ENCODE measurements at regions not wholly inside any gene's neighbourhood (a gene's known extent, or its start where the extent isn't known, plus 50 kb on each side); places are given as distances from the start of the nearest gene placed in this dataset.

DNA sequence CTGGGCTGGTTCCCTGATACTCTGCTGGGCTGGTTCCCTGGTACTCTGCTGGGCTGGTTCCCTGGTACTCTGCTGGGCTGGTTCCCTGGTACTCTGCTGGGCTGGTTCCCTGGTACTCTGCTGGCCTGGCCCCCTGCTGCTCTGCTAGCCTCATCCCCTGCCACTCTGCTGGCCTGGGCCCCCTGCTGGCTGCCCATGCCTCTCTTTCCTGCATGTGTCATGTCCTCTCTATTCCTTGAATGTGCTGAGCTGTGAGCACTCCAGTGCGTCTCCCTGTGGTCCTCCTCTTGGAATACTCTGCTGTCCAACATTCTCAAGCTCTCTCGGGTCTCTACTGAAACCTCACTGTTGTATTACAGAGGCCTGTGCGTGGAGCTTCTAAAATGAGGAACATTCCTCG, 216.3 kb downstream of the RNF144A start:
- H3K27ac Mint-ChIP-seq (ENCODE audit: unreplicated experiment) = no peak overlapping the region
- peaks cover 4% of the 10 kb centered on the region for H3K4me1 Mint-ChIP-seq (ENCODE audit: unreplicated experiment)
- no peaks in the 10 kb centered on the region for H3K27me3 Mint-ChIP-seq (ENCODE audit: unreplicated experiment)
- TF ChIP-seq, protein P1, sequence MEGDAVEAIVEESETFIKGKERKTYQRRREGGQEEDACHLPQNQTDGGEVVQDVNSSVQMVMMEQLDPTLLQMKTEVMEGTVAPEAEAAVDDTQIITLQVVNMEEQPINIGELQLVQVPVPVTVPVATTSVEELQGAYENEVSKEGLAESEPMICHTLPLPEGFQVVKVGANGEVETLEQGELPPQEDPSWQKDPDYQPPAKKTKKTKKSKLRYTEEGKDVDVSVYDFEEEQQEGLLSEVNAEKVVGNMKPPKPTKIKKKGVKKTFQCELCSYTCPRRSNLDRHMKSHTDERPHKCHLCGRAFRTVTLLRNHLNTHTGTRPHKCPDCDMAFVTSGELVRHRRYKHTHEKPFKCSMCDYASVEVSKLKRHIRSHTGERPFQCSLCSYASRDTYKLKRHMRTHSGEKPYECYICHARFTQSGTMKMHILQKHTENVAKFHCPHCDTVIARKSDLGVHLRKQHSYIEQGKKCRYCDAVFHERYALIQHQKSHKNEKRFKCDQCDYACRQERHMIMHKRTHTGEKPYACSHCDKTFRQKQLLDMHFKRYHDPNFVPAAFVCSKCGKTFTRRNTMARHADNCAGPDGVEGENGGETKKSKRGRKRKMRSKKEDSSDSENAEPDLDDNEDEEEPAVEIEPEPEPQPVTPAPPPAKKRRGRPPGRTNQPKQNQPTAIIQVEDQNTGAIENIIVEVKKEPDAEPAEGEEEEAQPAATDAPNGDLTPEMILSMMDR (IDR thresholded peaks at IDR 0.05) = no peak
- no peak for DNase-seq (ENCODE audit: extremely low spot score, unreplicated experiment)
- no peaks in the 10 kb centered on the region for H3K9me3 Mint-ChIP-seq (ENCODE audit: unreplicated experiment)
- no peak overlapping the region for H3K4me3 Mint-ChIP-seq (ENCODE audit: unreplicated experiment)
- no peaks in the 10 kb centered on the region for H3K36me3 Mint-ChIP-seq (ENCODE audit: unreplicated experiment)

- no peaks in the 10 kb centered on the region for H3K36me3 Mint-ChIP-seq (ENCODE audit: unreplicated experiment)
- no peaks in the 10 kb centered on the region for H3K4me1 Mint-ChIP-seq (ENCODE audit: unreplicated experiment)
- no peak for DNase-seq (ENCODE audit: extremely low spot score, unreplicated experiment)
- H3K27ac Mint-ChIP-seq (ENCODE audit: unreplicated experiment) = no peak overlapping the region
- no peaks in the 10 kb centered on the region for H3K9me3 Mint-ChIP-seq (ENCODE audit: unreplicated experiment)
- no peaks in the 10 kb centered on the region for H3K27me3 Mint-ChIP-seq (ENCODE audit: unreplicated experiment)
- H3K4me3 Mint-ChIP-seq (ENCODE audit: unreplicated experiment) = no peak overlapping the region
- TF ChIP-seq, protein P1 (IDR thresholded peaks at IDR 0.05) = no peak
Measured at GRCh38 chr2:7140306-7140705, 223.1 kb downstream of the RNF144A start.

DNA sequence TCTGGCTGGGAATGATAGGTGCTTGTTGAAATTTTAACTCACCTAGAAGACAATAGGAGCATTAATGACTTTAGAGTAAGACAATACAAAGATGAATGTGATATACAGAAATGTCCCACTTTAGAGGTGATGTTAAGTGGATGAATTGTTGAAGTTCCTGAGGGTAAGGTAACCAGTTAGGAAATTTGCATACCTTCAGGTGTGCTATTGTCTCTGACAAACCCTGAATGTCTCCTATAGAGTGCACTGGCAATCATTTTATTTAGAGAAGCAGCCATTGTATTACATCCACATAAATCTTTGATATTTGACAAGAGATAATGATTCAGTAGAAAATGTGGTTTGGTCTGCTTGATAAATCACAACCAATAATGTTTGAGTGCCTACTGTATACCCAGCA, 228.5 kb downstream of the RNF144A start:
- no peaks in the 10 kb centered on the region for H3K36me3 Mint-ChIP-seq (ENCODE audit: unreplicated experiment)
- H3K4me3 Mint-ChIP-seq (ENCODE audit: unreplicated experiment) = no peak overlapping the region
- no peak for DNase-seq (ENCODE audit: extremely low spot score, unreplicated experiment)
- no peaks in the 10 kb centered on the region for H3K27me3 Mint-ChIP-seq (ENCODE audit: unreplicated experiment)
- H3K27ac Mint-ChIP-seq (ENCODE audit: unreplicated experiment) = no peak overlapping the region
- TF ChIP-seq, protein P1 (IDR thresholded peaks at IDR 0.05) = no peak
- peaks cover 4% of the 10 kb centered on the region for H3K9me3 Mint-ChIP-seq (ENCODE audit: unreplicated experiment)
- H3K4me1 Mint-ChIP-seq (ENCODE audit: unreplicated experiment) = no peaks in the 10 kb centered on the region

DNA sequence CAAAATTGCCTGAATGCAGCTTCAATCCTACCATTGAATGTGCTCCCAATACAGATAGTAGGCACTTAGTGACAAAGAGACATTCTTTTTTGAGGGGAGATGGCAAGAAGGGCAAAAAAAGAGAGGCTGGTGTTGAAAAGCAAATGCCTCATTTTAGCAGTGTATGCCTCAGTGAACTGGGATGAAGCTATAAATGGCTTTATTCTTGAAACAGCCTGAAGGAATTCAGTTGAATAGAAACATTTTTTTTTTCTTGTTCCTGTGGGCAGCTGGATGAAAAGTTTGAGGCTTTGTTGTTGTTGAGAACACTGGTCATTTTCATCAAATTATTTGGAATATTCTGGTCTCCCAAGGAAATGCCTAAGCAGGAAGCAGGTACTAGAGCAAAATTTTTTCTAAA, 228.9 kb downstream of the RNF144A start:
- H3K4me1 Mint-ChIP-seq (ENCODE audit: unreplicated experiment) = no peaks in the 10 kb centered on the region
- H3K27ac Mint-ChIP-seq (ENCODE audit: unreplicated experiment) = no peak overlapping the region
- TF ChIP-seq, protein P1 (IDR thresholded peaks at IDR 0.05) = no peak
- no peak overlapping the region for H3K4me3 Mint-ChIP-seq (ENCODE audit: unreplicated experiment)
- no peaks in the 10 kb centered on the region for H3K27me3 Mint-ChIP-seq (ENCODE audit: unreplicated experiment)
- H3K9me3 Mint-ChIP-seq (ENCODE audit: unreplicated experiment) = peaks cover 4% of the 10 kb centered on the region
- DNase-seq (ENCODE audit: extremely low spot score, unreplicated experiment) = no peak
- H3K36me3 Mint-ChIP-seq (ENCODE audit: unreplicated experiment) = no peaks in the 10 kb centered on the region

- H3K27ac Mint-ChIP-seq (ENCODE audit: unreplicated experiment) = no peak overlapping the region
- TF ChIP-seq, protein P1 (IDR thresholded peaks at IDR 0.05) = no peak
Measured at GRCh38 chr2:7154656-7155055, 237.4 kb downstream of the RNF144A start.

More at GRCh38 chr2:7154656-7155055, 237.4 kb downstream of the RNF144A start:
- Mint-ChIP-seq H3K9me3 (ENCODE audit: unreplicated experiment) (peaks cover 5% of the 10 kb centered on the region), H3K27me3 (ENCODE audit: unreplicated experiment) (no peaks in the 10 kb centered on the region), H3K36me3 (ENCODE audit: unreplicated experiment) (no peaks in the 10 kb centered on the region), H3K4me3 (ENCODE audit: unreplicated experiment) (no peak overlapping the region), H3K4me1 (ENCODE audit: unreplicated experiment) (no peaks in the 10 kb centered on the region)
- no peak for DNase-seq (ENCODE audit: extremely low spot score, unreplicated experiment)
